ENCODE measurements at regions not wholly inside any gene's neighbourhood (a gene's known extent, or its start where the extent isn't known, plus 50 kb on each side); places are given as distances from the start of the nearest gene placed in this dataset.
"Not testable (repeated sequence)": the region's sequence is repeated elsewhere in the genome, so short reads cannot be mapped to it uniquely, and the experiment has no call there.

DNA sequence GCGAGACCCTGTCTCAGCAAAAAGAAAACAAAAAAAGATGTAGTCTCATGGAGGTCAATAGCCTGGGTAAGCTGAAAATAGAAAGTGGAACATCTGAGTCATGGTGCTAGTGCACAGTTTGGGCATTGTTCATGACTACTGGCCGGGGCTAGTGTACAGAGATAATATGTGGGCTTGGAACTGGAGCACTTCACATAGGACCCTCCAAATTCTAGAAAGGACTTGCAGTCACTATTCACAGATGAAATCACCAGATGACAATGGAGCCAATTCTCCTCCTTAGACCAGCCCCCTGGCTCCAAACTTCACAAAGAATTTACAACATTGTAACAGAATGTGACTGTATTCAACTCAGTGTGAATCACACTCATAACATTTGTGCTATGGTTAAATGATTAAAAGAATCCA, 367.8 kb upstream of the SLC7A11 start:
- no peak for DNase-seq

DNA sequence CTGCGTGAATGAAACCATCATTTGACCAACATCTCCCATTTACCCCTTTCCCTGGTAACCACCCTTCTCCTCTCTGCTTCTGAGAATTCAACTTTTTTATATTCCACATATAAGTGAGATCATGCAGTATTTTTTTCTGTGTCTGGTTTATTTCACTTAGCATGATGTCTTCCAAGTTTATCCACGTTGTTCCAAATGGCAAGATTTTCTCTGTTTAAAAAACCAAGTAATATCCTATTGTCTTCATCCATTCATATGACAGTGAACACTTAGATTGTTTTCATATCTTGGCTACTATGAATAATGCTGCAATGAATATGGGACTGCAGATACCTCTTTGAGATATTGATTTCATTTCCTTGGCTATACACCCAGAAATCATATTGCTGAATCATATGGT, 362.4 kb upstream of the SLC7A11 start:
- DNase-seq = no peak

DNA sequence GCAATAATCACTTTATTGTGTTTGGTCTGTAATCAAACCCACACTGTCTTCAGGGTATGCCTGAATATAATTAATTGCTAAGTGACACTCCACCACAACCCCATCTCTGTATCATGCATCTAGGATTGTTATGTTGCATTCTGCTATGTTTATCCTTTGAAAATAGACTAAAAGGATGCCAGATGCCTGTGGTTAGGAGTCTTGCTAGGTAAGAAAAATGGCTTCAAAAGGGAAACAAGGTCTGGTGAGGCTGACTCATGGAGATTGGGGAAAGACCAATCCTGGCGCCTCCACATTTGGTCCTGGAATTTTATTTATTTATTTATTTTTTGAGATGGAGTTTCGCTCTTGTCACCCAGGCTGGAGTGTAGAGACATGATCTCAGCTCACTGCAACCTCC, 360.5 kb upstream of the SLC7A11 start:
- no peak for DNase-seq

DNA sequence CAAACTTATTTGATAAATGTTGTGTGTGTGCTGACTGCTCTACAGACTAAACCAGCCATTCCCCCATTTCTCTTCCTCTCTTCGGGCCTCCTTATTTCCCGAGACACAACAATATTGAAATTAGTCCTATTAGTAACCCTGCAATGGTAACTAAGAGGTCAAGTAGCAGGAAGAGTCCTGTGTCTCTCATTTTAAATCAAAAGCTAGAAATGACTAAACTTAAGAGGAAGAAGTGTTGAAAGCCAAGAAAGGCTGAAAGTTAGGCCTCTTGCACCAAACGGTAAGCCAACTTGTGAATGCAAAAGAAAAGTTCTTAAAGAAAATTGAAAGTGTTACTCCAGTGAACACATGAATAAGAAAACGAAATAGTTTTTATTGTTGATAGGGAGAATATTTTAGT, 357.8 kb upstream of the SLC7A11 start:
- no peak for DNase-seq

DNA sequence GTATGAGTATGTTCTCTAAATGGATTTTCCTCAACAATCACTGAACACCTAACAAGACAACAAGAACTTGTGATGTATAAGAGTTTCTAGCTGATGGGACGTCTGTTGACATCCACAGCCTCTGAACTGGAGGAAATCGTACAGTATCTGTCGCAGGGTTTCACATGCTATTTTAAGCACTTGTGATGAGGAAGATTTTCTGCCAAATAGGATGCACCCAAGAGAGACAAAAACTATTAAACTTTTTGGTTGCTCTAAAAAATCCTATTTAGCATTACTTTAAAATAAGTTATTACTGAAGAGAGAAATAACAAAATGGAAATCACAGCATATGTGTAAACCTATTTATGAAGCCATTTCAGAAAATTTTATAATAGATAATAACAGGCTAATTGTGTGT, 356.1 kb upstream of the SLC7A11 start:
- no peak for DNase-seq

DNA sequence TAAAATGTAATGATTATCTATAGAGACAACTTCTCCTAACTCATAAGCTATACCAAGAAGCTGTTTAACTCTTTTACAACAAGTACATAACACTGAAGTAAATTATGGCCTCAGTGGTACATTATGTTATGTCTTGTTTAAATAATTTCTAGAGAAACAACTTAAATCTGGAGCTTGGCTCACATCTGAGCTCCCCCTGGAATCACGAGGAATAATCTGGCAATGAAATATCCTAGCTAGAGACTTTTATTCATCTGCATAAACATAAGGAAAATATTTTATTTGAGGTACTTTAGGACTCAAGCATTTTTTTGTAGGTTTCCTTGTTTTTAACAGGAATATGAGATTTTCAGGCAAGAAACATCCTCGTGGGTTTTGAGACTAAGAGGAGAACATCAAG, 354.7 kb upstream of the SLC7A11 start:
- no peak for DNase-seq

DNA sequence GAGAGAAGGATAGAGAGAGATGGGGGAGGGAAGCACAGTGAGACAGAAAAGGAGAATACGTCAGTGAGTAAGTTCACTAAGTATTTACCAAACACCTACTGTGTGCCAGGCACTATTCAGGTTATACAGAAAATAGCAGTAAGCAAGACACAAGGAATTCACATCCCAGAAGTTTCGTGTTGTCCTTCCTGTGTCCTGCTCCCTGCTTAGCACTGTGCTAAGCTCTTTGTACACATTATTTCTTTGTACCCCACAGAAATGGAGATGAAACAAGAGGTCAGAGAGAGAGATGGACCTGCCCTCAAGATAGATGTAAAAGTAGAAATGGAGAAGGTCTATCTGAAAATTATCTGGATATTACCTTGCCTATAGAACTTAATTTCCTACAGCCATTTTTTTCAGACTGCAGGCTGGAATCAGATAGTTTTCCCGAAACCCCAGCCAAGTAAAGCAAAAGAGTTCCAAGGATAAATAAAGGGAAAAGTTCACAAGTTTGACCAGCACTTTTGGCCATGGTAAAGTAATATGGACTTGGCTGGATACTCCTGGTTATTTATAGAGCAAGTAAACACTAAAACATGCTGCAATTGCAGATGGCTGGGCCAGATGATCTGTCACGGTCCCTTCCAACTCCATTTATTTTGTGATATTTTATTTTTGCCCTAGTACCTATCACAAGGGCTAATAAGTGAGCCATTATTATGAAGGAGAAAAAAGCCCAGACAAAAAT, 353.7 kb upstream of the SLC7A11 start:
- no peak for DNase-seq

DNA sequence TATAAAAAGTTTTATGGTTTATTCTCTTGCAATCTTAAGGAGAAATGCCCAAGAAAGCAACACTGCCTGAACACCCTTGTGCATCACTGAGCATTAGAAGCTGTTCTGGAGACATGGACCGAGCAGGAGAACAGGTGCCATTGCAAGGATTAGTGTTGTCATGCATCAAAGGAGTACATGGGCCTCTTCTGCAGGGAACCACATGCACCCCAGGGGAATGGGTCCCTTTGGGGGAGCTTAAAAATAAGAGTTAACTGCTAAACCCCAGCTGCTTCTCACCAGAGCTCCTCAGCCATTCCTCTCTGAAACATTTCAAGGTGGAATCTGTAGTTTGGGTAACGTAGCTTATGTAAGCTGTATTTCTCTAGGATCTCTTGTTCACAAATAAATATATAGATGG, 353.0 kb upstream of the SLC7A11 start:
- DNase-seq = no peak

DNA sequence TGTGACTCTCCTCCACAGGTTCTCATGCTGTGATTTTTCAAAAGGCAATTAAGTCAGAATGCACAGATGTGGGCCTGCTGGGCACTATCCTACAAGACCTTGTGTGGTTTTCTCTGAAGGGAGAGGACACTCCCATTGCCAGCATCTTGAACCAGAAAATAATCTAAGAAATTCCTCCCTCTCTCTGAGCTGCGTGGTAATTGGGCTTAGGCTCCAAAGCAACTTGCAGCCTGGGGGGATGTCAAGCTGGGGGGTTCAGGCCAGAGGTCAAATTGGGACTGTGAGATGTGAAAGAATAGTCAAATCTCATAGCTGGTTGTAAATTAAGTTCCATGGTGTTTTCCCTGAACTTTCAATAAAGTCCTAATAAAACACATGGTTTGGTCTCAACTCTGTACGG, 350.6 kb upstream of the SLC7A11 start:
- no peak for DNase-seq

DNA sequence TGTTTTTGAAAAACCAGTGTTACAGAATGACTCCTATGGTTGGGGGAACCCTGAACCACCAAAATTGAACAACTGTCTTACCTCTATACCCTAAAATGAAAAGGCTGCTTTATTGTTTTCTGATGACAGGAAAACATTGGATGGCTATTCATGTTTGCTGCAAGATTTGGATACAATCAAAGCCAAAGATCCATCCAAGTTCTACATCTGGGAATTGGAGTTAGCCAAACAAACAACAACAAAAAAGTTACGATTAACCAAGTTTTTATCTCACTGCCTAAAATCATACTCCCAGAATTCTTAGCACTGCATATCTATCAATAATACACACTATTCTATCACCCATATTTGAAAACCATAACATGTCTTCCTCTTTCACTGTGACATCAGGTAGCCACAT, 349.7 kb upstream of the SLC7A11 start:
- no peak for DNase-seq

DNA sequence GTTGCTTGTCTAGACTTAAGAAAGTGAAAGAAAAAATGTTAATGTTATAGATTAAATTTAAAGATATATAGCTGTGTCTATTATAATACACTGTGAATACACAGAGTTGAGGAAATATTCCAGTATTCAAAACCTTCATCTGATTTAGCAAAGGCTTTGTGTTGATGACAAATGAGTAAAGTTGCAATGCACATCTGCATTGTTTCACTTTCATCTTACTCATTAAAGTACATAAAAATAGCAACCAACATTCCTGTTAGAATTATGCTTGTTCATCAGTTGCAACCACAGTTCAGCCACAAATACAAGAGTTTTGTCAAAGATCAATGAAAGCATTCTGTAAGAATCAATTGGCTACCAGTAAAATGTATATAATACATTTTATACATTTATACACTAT, 346.4 kb upstream of the SLC7A11 start:
- no peak for DNase-seq

DNA sequence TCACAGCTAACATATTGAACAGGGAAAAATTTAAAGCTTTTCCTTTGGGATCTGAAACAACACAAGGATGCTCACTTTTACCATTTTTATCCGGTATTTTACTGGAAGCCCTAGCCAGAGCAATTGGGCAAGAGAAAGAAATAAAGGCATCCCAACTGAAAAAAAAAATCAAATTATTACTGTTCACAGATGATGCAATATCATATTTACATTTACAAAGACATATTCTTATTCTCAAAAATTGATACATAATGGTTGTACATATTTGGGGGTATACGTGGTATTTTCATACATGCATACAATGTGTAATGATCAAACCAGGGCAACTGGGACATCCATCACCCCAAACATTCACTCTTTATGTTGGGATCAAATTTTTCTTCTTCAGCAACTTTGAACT, 337.0 kb upstream of the SLC7A11 start:
- no peak for DNase-seq

DNA sequence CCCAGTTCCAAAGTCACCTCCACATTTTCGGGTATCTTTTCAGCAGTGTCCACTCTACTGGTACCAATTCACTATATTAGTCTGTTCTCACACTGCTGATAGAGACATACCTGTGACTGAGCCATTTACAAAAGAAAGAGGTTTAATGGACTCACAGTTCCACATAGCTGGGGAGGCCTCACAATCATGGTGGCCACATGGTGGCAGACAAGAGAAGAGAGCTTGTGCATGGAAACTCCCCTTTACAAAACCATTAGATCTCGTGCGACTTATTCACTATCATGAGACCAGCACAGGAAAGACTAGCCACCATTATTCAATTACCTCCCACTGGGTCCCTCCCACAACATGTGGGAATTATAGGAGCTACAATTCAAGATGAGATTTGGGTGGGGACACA, 335.7 kb upstream of the SLC7A11 start:
- not testable (repeated sequence) for DNase-seq

DNA sequence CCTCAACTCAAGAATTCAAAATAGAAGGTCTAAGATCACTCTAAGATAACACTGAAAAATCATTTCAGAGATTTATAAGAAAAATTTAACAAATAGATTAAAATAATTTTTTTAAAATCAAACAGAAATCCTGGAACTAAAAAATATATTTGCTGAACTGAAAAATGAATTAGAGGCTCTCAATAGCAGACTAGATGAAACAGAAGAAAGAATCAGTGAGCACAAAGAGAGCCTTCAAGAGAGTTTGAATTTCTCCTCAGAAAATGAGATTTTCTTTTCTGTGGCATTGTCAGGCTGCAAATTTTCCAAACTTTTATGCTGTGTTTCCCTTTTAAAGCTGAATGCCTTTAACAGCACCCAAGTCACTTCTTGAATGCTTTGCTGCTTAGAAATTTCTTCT, 335.0 kb upstream of the SLC7A11 start:
- DNase-seq = no peak

DNA sequence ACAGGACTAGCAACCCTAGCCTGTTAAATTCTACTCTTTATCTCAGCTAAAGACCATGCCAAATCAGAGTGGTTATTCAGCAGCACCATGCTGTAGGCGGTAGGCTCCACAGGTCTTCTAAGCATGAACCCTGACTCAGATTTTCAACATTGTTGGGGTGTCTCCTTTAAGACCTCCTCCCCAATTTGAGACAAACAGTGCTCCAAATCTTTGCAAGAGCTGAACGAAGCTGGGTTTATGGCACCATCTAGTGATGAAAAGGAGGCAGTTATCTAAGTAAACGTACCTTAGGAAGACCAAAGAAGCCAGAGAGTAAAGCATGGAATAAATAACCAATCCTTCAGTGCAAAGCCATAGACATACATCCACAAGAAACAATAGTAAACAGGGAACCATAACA, 334.5 kb upstream of the SLC7A11 start:
- no peak for DNase-seq

DNA sequence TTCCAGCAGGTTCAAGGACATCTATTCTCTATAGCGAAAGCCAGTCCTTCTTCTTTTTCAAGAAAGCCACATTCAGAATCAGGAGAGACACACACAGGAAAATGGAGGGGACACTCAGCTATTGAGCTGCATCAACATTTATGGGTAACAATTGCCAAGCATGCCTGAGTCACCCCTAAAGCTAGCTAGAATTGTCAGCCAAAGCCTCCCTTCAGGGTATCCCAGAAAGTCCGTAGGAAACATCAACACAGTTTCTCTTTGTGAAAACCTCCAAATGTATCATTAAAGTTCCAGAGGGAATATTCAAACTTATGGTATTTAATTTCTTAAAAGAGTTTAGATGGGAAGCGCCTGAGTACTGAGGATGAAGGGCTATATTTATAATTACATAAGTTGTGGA, 331.1 kb upstream of the SLC7A11 start:
- no peak for DNase-seq

DNA sequence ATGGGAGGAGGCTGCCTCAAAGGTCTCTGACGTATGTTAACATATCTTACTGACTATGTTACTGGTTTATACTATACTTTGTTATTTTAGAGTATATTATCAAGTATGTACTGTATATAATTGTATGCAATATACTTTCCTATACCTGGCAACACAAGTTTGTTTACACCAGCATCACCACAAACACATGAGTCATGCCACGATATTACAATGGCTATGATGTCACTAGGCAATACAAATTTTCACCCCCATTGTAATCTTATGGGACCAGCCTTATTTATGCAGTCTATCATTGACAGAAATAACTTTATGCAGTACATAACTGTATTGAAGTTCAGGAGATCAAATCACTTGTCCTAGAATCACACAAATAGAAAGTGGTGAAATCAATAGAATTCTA, 329.9 kb upstream of the SLC7A11 start:
- DNase-seq = no peak

DNA sequence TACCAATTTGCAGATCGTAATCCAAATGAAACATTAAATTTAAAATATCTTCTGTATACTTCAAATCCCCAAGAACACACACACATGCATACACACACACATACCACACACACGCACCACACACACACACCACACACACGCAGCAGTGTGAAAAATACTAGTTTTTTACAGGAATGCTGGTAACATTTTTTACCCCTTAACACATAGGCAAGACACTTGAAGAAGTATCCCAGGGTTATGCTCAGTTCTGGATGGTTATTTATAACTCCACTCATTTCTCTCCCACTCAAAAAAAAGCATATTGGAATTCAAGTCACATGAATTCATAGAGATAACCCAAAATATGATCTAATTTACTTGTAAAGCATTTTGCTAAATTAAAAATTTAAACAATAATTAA, 325.5 kb upstream of the SLC7A11 start:
- no peak for DNase-seq

DNA sequence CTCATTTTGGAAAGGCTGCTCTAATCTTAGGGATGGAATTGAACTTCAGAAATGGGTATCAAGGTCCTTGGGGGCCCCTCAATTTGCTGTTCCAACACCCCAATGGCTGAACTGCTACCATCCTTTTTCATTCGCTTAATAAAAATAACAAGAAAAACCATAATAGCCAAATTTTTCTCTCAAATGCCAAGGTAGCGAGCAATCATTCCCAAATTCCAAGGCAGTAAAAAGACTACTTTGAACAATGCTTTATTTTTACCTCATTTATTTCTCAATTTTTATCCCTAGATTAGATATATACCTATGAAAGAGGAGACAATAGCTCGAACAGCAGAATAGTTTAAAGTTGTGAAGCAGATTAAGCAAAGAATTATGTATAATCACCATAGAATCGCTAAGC, 323.4 kb upstream of the SLC7A11 start:
- no peak for DNase-seq

DNA sequence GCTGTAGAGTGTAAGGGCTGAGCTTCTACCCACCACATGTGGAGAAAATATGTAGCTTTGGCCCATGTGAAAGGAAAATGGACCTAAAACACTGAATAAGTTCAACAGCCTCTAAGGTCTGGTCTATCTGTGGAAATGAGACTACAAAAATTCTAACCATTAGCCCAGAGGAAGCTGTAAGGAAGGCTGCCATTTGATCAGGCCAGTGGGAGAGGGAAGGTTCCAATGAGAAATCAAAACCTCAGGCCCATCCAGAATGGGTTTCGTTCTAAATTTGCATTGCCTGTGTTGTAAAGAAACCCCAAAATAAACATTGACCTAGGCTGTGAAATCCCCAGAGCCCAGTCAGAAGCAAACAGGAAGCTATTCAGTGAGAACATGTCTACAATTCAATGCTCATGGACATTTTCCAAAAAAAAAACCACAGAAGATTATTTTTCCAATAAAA, 320.4 kb upstream of the SLC7A11 start:
- DNase-seq = no peak

DNA sequence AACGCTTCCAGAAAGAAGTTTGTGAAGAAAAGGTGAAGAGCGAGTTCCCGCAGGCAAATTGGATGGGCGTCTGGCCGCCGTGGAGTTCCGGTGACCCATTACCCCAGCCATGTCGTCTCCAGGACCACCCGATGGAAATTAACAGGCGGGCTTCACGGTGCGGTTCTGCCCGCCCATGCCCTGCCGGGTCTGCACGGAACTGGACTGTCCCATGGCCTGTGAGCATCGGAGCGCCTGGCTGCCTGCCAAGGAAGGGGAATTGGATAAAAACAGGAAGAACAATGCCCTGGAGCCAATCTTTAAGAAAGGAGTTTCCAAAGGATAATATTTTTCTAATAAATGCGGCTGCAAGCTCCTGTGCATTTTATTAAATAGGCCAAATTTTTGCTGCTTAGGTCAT, 319.8 kb upstream of the SLC7A11 start:
- no peak for DNase-seq

DNA sequence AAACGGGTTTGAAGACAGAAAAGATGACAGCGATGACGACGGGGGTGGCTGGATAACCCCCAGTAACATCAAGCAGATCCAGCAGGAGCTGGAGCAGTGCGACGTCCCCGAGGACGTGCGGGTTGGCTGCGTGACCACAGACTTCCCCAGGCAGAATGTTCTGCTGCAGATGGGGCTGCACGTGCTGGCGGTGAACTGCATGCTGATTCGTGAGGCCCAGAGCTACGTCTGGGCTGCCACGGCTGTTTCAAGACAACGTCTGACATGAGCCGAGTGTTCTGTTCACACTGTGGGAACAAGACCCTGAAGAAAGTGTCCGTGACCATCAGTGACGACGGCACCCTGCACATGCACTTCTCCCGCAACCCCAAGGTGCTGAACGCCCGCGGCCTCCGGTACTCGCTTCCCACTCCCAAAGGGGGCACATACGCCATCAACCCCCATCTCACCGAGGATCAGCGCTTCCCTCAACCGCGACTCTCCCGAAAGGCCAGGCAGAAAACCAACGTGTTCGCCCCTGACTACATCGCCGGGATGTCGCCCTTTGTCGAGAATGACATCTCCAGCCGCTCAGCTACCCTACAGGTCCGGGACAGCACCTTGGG, 319.2 kb upstream of the SLC7A11 start:
- peak; percentile 2 for DNase-seq

DNA sequence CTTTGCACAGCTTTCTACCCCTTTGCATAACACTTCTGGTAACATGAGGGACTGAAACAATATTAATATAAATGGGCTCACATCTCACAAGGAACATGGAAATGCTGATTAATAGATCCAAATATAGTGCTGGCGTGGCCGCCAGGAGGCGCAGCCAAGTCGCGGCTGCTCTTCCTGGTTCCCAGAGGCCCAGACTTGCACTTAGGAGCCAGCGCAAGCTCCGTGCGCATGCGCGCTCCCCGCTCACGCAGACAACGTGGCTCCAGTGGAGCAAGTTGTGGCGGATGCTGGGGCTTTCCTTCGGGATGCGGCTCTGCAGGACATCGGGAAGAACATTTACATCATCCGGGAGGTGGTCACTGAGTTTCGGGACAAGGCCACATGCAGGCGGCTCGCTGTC, 318.3 kb upstream of the SLC7A11 start:
- DNase-seq = peak; percentile 2

DNA sequence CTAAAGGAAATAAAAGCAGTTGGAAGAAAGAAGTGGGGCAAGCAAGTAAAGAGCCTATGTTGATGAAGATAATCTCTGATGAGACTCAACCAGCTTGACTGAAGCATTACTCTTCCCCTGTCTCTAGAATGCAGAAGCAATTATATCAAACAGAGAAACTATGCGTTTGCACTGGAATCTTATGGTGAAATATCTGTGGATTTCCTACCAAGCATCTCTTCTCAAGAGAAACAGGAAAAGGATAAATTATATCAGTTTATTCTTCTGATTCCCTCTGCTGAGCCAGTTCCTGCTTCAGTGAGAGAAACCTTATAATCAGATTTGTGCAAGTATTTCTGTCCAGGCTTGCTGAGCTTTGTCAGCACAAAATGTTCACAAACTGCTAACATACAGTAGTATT, 316.7 kb upstream of the SLC7A11 start:
- DNase-seq = no peak

DNA sequence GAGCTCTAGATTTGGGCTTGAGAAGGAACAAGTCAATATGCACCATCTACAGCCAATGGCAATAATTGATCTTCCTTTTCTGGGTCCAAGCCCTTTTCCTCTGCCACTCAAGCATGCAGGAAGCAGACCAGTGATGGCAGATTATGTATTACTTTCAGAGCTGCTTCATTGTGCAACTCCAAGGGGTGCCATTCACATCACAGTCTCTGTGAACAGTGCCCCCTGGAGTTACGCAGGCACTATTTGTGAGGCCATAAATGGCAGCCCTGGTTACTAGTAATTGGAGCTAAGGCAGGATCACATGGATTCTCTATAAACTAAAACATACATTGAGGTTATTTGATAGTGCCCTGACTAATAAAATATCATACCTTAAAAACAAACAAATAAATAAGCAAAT, 313.4 kb upstream of the SLC7A11 start:
- no peak for DNase-seq

All from CD4-positive, alpha-beta T cell treated with Interleukin-17A for 4 hours (primary cell).